ENCODE measurements at regions not wholly inside any gene's neighbourhood (a gene's known extent, or its start where the extent isn't known, plus 50 kb on each side); places are given as distances from the start of the nearest gene placed in this dataset.

GRCh38 chrX:11970578-11971359 is 167.5 kb upstream of the FRMPD4 start:
- TF ChIP-seq POLR2A (IDR thresholded peaks at IDR 0.05), result no peak
- TF ChIP-seq CTCF (IDR thresholded peaks at IDR 0.05), result no peak
- no peak for TF ChIP-seq EP300 (IDR thresholded peaks at IDR 0.05)
